ENCODE measurements at regions not wholly inside any gene's neighbourhood (a gene's known extent, or its start where the extent isn't known, plus 50 kb on each side); places are given as distances from the start of the nearest gene placed in this dataset.

GRCh38 chr7:130869918-130870317 is 135.9 kb upstream of the KLF14 start:
- TF ChIP-seq CTCF (optimal IDR thresholded peaks at IDR 0.05 in 1 of 3, IDR thresholded peaks at IDR 0.05 in 1 of 3, conservative IDR thresholded peaks at IDR 0.05 in 1 of 3; ENCODE audit: extremely low read depth in 1 of 3, insufficient read depth in 2 of 3, low read length in 3 of 3) (no peak), EZH2 (IDR thresholded peaks at IDR 0.05; ENCODE audit: low read length) (no peak)

Measured in keratinocyte (primary cell).